ENCODE measurements at regions not wholly inside any gene's neighbourhood (a gene's known extent, or its start where the extent isn't known, plus 50 kb on each side); places are given as distances from the start of the nearest gene placed in this dataset.

DNA sequence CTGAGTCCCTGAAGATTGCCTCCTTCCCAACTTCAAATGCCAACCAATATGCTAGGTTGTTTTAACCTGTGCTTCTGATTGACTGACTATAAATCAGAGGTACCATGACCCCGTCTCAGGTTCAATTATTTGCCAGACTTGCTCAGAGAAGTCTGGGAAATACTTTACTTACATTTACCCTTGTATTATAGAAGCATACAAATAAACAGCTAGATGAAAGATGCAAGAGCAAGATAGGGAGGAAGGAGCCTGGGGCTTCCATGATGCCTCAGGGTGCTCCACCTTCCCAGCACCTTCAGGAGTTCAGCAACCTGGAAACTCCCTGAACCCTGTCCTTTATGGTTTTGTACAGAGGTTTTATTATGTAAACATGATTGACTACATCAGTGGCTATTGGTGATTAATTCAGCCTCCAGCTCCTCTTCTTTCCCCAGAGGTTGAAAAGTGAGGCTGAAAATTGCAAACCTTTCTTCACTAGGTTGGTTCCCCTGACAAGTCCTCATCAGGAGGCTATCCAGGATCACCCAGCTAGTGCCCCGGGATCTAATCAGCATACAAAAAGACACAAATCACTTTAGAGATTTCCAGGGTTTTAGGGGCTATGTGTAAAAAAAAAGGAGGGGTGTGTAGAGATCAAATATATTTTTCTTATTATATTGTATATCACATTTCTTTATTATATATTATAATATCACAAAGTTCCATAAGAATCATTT lies 547.7 kb downstream of the EPM2A start:
- no peak for TF ChIP-seq POLR2A (IDR thresholded peaks at IDR 0.05; ENCODE audit: low read length)
- no peak for TF ChIP-seq GATA1 (IDR thresholded peaks at IDR 0.05; ENCODE audit: low read depth, low read length)
